ENCODE measurements at regions not wholly inside any gene's neighbourhood (a gene's known extent, or its start where the extent isn't known, plus 50 kb on each side); places are given as distances from the start of the nearest gene placed in this dataset.

- no peak for DNase-seq (ENCODE audit: low read depth, low spot score)
Observed at GRCh38 chr5:61737301-61737963, 405.4 kb downstream of the ZSWIM6 start.

GRCh38 chr5:61737964-61738340 lies 405.9 kb downstream of the ZSWIM6 start:
- DNase-seq (ENCODE audit: low read depth, low spot score) = no peak

- no peak for DNase-seq (ENCODE audit: low read depth, low spot score)
Observed at GRCh38 chr5:61738446-61738845, 406.4 kb downstream of the ZSWIM6 start.

GRCh38 chr5:61744690-61745619 lies 412.9 kb downstream of the ZSWIM6 start:
- DNase-seq (ENCODE audit: low read depth, low spot score) = no peak

GRCh38 chr5:61746831-61747575 lies 414.9 kb downstream of the ZSWIM6 start:
- DNase-seq (ENCODE audit: low read depth, low spot score) = no peak

- no peak for DNase-seq (ENCODE audit: low read depth, low spot score)
Observed at GRCh38 chr5:61748121-61748520, 416.1 kb downstream of the ZSWIM6 start.

- DNase-seq (ENCODE audit: low read depth, low spot score) = no peak
Observed at GRCh38 chr5:61748651-61749050, 416.6 kb downstream of the ZSWIM6 start.

- no peak for DNase-seq (ENCODE audit: low read depth, low spot score)
Observed at GRCh38 chr5:61752588-61752987, 420.5 kb downstream of the ZSWIM6 start.

- DNase-seq (ENCODE audit: low read depth, low spot score) = no peak
Observed at GRCh38 chr5:61754792-61755191, 422.7 kb downstream of the ZSWIM6 start.

- no peak for DNase-seq (ENCODE audit: low read depth, low spot score)
Observed at GRCh38 chr5:61755726-61756222, 423.7 kb downstream of the ZSWIM6 start.

- no peak for DNase-seq (ENCODE audit: low read depth, low spot score)
Observed at GRCh38 chr5:61758711-61759110, 426.7 kb downstream of the ZSWIM6 start.

GRCh38 chr5:61765471-61765870 lies 433.4 kb downstream of the ZSWIM6 start:
- DNase-seq (ENCODE audit: low read depth, low spot score) = no peak

GRCh38 chr5:61766141-61766540 lies 434.1 kb downstream of the ZSWIM6 start:
- DNase-seq (ENCODE audit: low read depth, low spot score) = no peak

- DNase-seq (ENCODE audit: low read depth, low spot score) = no peak
Observed at GRCh38 chr5:61767231-61768080, 435.4 kb downstream of the ZSWIM6 start.

GRCh38 chr5:61768692-61769281 lies 436.7 kb downstream of the ZSWIM6 start:
- DNase-seq (ENCODE audit: low read depth, low spot score) = peak; percentile 74

- DNase-seq (ENCODE audit: low read depth, low spot score) = no peak
Observed at GRCh38 chr5:61771062-61771461, 439.0 kb downstream of the ZSWIM6 start.

- DNase-seq (ENCODE audit: low read depth, low spot score) = no peak
Observed at GRCh38 chr5:61771808-61772207, 439.8 kb downstream of the ZSWIM6 start.

GRCh38 chr5:61775901-61776300 lies 443.8 kb downstream of the ZSWIM6 start:
- DNase-seq (ENCODE audit: low read depth, low spot score) = no peak

GRCh38 chr5:61777292-61777691 lies 445.2 kb downstream of the ZSWIM6 start:
- no peak for DNase-seq (ENCODE audit: low read depth, low spot score)

GRCh38 chr5:61779743-61780142 lies 447.7 kb downstream of the ZSWIM6 start:
- no peak for DNase-seq (ENCODE audit: low read depth, low spot score)

GRCh38 chr5:61783481-61783880 lies 451.4 kb downstream of the ZSWIM6 start:
- no peak for DNase-seq (ENCODE audit: low read depth, low spot score)
